K562 (cell line): ENCODE measurements at regions not wholly inside any gene's neighbourhood (a gene's known extent, or its start where the extent isn't known, plus 50 kb on each side); places are given as distances from the start of the nearest gene placed in this dataset.

Experiments used
- ATAC-seq: fragments of 200-7000 bp; cut with Tn5 transposase; 3 replicates; pipeline ENCODE4 v1.9.1; 2020; ENCODE audit warnings: moderate library complexity
- BruUV-seq: library from RNA; stranded (reverse); fragments of 400-500 nt; replicated peaks from 2 replicates; lab custom pipeline; 2021; lab: Mats Ljungman, UMichigan
- CTCF ChIA-PET: fragments of 300-600 bp; formaldehyde crosslinking; extraction: SDS; loops from one replicate; lab custom pipeline; 2021; ENCODE audit warnings: low intra/inter-chr PET ratio; lab: Yijun Ruan, JAX
- POLR2A ChIA-PET: fragments of 300-600, 350-650 bp; sonication (Branson Sonifier 250); formaldehyde crosslinking; extraction: SDS; loops from one replicate; lab custom pipeline; 2021; ENCODE audit warnings: antibody characterized with exemption, inconsistent platforms; lab: Yijun Ruan, JAX
- DNase-seq, 4 experiments: peaks; one replicate each; pipeline versions ENCODE4 v3.0.0 to v3.0.0-alpha.2; 2011 to 2018; ENCODE audit warnings: low spot score in 3 of 4, mixed read lengths in 3 of 4; ENCODE audit errors: extremely low read depth in 1 of 4
- FAIRE-seq: peaks from 2 replicates; lab custom pipeline; 2011; peaks lifted over from hg19 to GRCh38; lab: Jason Lieb, UNC
- H2AFZ ChIP-seq: 2 replicates; pipeline ENCODE4 v1.6.0; 2011; ENCODE audit warnings: low read depth, low read length, control low read depth, inconsistent platforms
- H3K27ac ChIP-seq: fragments of 200-600 bp; 3 replicates; pipeline ENCODE4 v1.8.0; 2011; ENCODE audit warnings: low read depth, mild to moderate bottlenecking, control low read depth, inconsistent platforms, low read length, moderate library complexity, mixed read lengths; ENCODE audit errors: extremely low read depth
- H3K27me3 ChIP-seq, 2 experiments: fragments of 300-600 bp in 1 of 2; 2 replicates in 1 of 2; 3 replicates in 1 of 2; pipeline versions ENCODE4 v1.6.0 to v1.8.0; 2011; ENCODE audit warnings: inconsistent platforms in 2 of 2, low read length in 2 of 2, mild to moderate bottlenecking in 1 of 2, mixed read lengths in 1 of 2, moderate library complexity in 1 of 2; ENCODE audit not compliant: control insufficient read depth in 2 of 2, insufficient read depth in 2 of 2
- H3K36me3 ChIP-seq: fragments of 300-600 bp; 3 replicates; pipeline ENCODE4 v1.8.0; 2011; ENCODE audit warnings: mild to moderate bottlenecking, low read length, inconsistent platforms; ENCODE audit not compliant: control insufficient read depth, insufficient read depth
- H3K4me1 ChIP-seq, 2 experiments: fragments of 200-600 bp in 1 of 2; replicated peaks in 1 of 2; 2 replicates in 1 of 2; 3 replicates in 1 of 2; pipeline versions ENCODE4 v1.5.1 to v1.8.0; 2011; ENCODE audit warnings: inconsistent platforms in 2 of 2, low read length in 2 of 2, mild to moderate bottlenecking in 1 of 2, mixed read lengths in 1 of 2, moderate library complexity in 1 of 2; ENCODE audit not compliant: control insufficient read depth in 2 of 2, insufficient read depth in 2 of 2
- H3K4me2 ChIP-seq: 2 replicates; pipeline ENCODE4 v1.6.1; 2011; ENCODE audit warnings: low read length, control low read depth, inconsistent platforms, mixed read lengths; ENCODE audit not compliant: insufficient read depth
- H3K4me3 ChIP-seq: fragments of 200-600 bp; sonication (generic), shearing (Covaris generic); 2 replicates; pipeline ENCODE4 v1.5.1; 2016; ENCODE audit warnings: control low read depth, inconsistent platforms
- H3K79me2 ChIP-seq: fragments of 200-600 bp; 3 replicates; pipeline ENCODE4 v1.8.0; 2011; ENCODE audit warnings: low read length, inconsistent platforms; ENCODE audit not compliant: control insufficient read depth, insufficient read depth
- H3K9ac ChIP-seq, 2 experiments: 2 replicates each; pipeline versions ENCODE4 v1.6.0 to v1.6.1; 2011; ENCODE audit warnings: low read depth in 2 of 2, low read length in 2 of 2, control low read depth in 1 of 2, inconsistent platforms in 1 of 2, mild to moderate bottlenecking in 1 of 2, mixed read lengths in 1 of 2; ENCODE audit not compliant: insufficient read depth in 1 of 2
- H3K9me1 ChIP-seq: one replicate; pipeline ENCODE4 v1.6.0; 2011; ENCODE audit warnings: inconsistent platforms, mild to moderate bottlenecking, low read length, moderate library complexity; ENCODE audit not compliant: control insufficient read depth, insufficient read depth
- H3K9me3 ChIP-seq: replicated peaks from 2 replicates; pipeline ENCODE4 v1.5.1; 2011; ENCODE audit warnings: low read depth, low read length, inconsistent platforms; ENCODE audit not compliant: control insufficient read depth, insufficient read depth
- H4K20me1 ChIP-seq: replicated peaks from 2 replicates; pipeline ENCODE4 v1.6.1; 2011; ENCODE audit warnings: low read length, inconsistent platforms, mixed read lengths; ENCODE audit not compliant: control insufficient read depth, insufficient read depth
- ARID1B ChIP-seq: fragments of 450-650 bp; IDR thresholded peaks from 2 replicates; pipeline ENCODE4 v1.6.1; 2016; ENCODE audit warnings: antibody characterized with exemption, mild to moderate bottlenecking, inconsistent platforms
- CBFB ChIP-seq: sonication (generic); formaldehyde crosslinking; IDR thresholded peaks from 2 replicates; pipeline ENCODE4 v1.4.0; 2020; ENCODE audit warnings: mild to moderate bottlenecking, missing genetic modification reagents
- EP400 ChIP-seq: fragments of 450-650 bp; IDR thresholded peaks from 2 replicates; pipeline ENCODE4 v1.6.1; 2017; ENCODE audit warnings: antibody characterized with exemption, mild to moderate bottlenecking, moderate library complexity
- HDAC6 ChIP-seq: IDR thresholded peaks from 2 replicates; pipeline ENCODE4 v1.6.1; 2012; ENCODE audit warnings: low read depth, mild to moderate bottlenecking, control low read depth, inconsistent platforms, low read length, moderate library complexity
- ILK ChIP-seq: fragments of 450-650 bp; IDR thresholded peaks from 2 replicates; pipeline ENCODE4 v1.6.1; 2016; ENCODE audit warnings: missing genetic modification characterization, low read depth, mild to moderate bottlenecking, missing compliant biosample characterization, moderate library complexity, borderline replicate concordance
- JUN ChIP-seq, 2 experiments: sonication (generic) in 1 of 2; formaldehyde crosslinking in 1 of 2; IDR thresholded peaks; 2 replicates each; pipeline versions ENCODE4 v1.6.1 to v1.8.0; 2012 to 2022; ENCODE audit warnings: borderline replicate concordance in 2 of 2, mild to moderate bottlenecking in 2 of 2, improper control_type of control experiment in 1 of 2, low read depth in 1 of 2, low read length in 1 of 2, missing genetic modification reagents in 1 of 2
- KLF6 ChIP-seq: fragments of 250-450 bp; sonication (Bioruptor Pico); IDR thresholded peaks from 2 replicates; pipeline ENCODE4 v1.4.0; 2020; ENCODE audit warnings: mild to moderate bottlenecking, moderate library complexity, borderline replicate concordance
- MCM3 ChIP-seq: fragments of 450-650 bp; IDR thresholded peaks from 2 replicates; pipeline ENCODE4 v1.6.1; 2016
- NBN ChIP-seq: fragments of 450-650 bp; IDR thresholded peaks from 2 replicates; pipeline ENCODE4 v1.6.1; 2016; ENCODE audit warnings: low read depth, mild to moderate bottlenecking
- PHF8 ChIP-seq: fragments of 200-600 bp; sonication (generic); IDR thresholded peaks from 2 replicates; pipeline ENCODE4 v1.6.1; 2012; ENCODE audit warnings: mixed run types, mild to moderate bottlenecking, inconsistent platforms, low read length, moderate library complexity, borderline replicate concordance
- RFX5 ChIP-seq: IDR thresholded peaks from 2 replicates; pipeline ENCODE4 v1.6.1; 2011; ENCODE audit warnings: low read depth, mild to moderate bottlenecking, improper control_type of control experiment, low read length
- SRSF1 ChIP-seq: fragments of 200-400 bp; formaldehyde crosslinking; IDR thresholded peaks from 2 replicates; pipeline ENCODE4 v1.6.1; 2017; ENCODE audit warnings: mild to moderate bottlenecking, low read depth, low read length, moderate library complexity
- STAT6 ChIP-seq: sonication (generic); formaldehyde crosslinking; IDR thresholded peaks from 2 replicates; pipeline ENCODE4 v1.8.1; 2023; ENCODE audit warnings: mild to moderate bottlenecking, missing genetic modification reagents
- TARDBP ChIP-seq: fragments of 450-650 bp; IDR thresholded peaks from 2 replicates; pipeline ENCODE4 v1.6.1; 2016
- WGBS: fragments of 100-300 bp; shearing (Covaris generic); methylation state at CpG from one replicate; pipeline ENCODE4 v1.1.6; 2016; ENCODE audit warnings: low coverage, mixed read lengths; ENCODE audit not compliant: insufficient coverage; ENCODE audit errors: missing lambda C conversion rate; 5-methylcytosine and 5-hydroxymethylcytosine counted together
- in situ Hi-C: fragments of 300-500 bp; cut with MboI; formaldehyde crosslinking; loops from 4 replicates; pipeline ENCODE4 v1.15.0; 2018; ENCODE audit warnings: inconsistent platforms, mixed read lengths
- intact Hi-C: fragments of 100-400 bp; cut with micrococcal nuclease; formaldehyde crosslinking; loops from 2 replicates; pipeline ENCODE4 v1.14.2; 2022

GRCh38 chr14:97777622-97778355, 980.6 kb downstream of the VRK1 start:
- Histone ChIP-seq H3K9me1 (no peaks in the 10 kb centered on the region), H3K36me3 (no peaks in the 10 kb centered on the region), H3K4me2 (no peak overlapping the region), H3K4me1 (no peaks in the 10 kb centered on the region)
- intact Hi-C loops, result no loop called here
- no TSS peak for BruUV-seq
- DNase-seq, result no peak
- 0% methylated on average over 6 of the region's 9 CpGs for WGBS
- TF ChIP-seq MCM3 (no peak), JUN (IDR thresholded peaks at IDR 0.05; ENCODE audit: borderline replicate concordance, low read depth, low read length) (no peak), JUN (CRISPR knock-in tag; IDR thresholded peaks at IDR 0.05; ENCODE audit: borderline replicate concordance) (no peak), CBFB (no peak), HDAC6 (no peak)
- TF ChIP-seq, all 486 proteins: peak for 0
- no peak for FAIRE-seq
- Histone ChIP-seq H2AFZ (no peak overlapping the region), H3K9ac (no peak overlapping the region), H3K27ac (no peak overlapping the region), H3K4me3 (no peak overlapping the region), H3K9me3 (no peaks in the 10 kb centered on the region), H3K79me2 (no peaks in the 10 kb centered on the region), H3K27me3 (no peaks in the 10 kb centered on the region), H4K20me1 (no peaks in the 10 kb centered on the region)
- in situ Hi-C loops, result no loop called here
- ChIA-PET CTCF (no interaction called here), POLR2A (no interaction called here)
- no peak for ATAC-seq

DNA sequence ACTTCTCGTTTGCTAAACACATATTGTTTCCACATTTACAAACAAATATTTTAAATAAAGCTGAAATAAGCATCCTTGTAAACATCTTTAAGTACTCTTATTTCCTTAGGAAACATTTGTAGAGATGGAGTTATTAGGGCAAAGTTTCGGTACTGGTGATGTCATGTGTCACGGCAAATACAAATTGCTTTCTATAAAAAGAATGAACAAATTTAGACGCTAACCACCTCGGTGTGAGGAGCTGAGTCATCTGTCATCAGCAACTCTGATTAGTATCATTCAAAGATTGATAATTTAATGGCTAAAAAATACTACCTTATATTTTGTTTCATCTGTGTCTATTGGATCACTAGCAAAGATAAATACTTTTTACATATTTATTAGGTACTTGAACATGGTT, 982.0 kb downstream of the VRK1 start:
- ChIA-PET CTCF (no interaction called here), POLR2A (no interaction called here)
- WGBS, result 3% methylated on average over 5 of the region's 5 CpGs
- DNase-seq (no peak), FAIRE-seq (no peak), ATAC-seq (no peak)
- Histone ChIP-seq H3K79me2 (no peaks in the 10 kb centered on the region), H3K4me3 (no peak overlapping the region), H3K4me1 (no peaks in the 10 kb centered on the region), H3K36me3 (no peaks in the 10 kb centered on the region), H3K27ac (no peak overlapping the region), H2AFZ (no peak overlapping the region), H3K4me2 (no peak overlapping the region), H3K9me1 (no peaks in the 10 kb centered on the region), H3K9ac (no peak overlapping the region), H4K20me1 (no peaks in the 10 kb centered on the region), H3K9me3 (no peaks in the 10 kb centered on the region), H3K27me3 (no peaks in the 10 kb centered on the region)
- intact Hi-C loops (no loop called here), in situ Hi-C loops (no loop called here)
- BruUV-seq, result no TSS peak
- TF ChIP-seq KLF6 (CRISPR knock-in tag) (no peak), PHF8 (no peak), EP400 (no peak), ARID1B (no peak), TARDBP (no peak), NBN (no peak), RFX5 (no peak), STAT6 (no peak), SRSF1 (no peak), ILK (tag) (no peak)
